ENCODE measurements at regions not wholly inside any gene's neighbourhood (a gene's known extent, or its start where the extent isn't known, plus 50 kb on each side); places are given as distances from the start of the nearest gene placed in this dataset.

- POLR2A ChIA-PET = no interaction called here
- FAIRE-seq = no peak
- H3K4me3 ChIP-seq (replicated peaks in 1 of 3; ENCODE audit: insufficient read depth in 1 of 3, low read depth in 2 of 3, low read length in 3 of 3) = no peak overlapping the region
- H3K9ac ChIP-seq (ENCODE audit: insufficient read depth, low read depth, low read length) = no peak overlapping the region
- CTCF ChIA-PET (ENCODE audit: low intra/inter-chr PET ratio, low total read pairs) = no interaction called here
- BruUV-seq (replicated peaks) = no TSS peak
- no peak for ATAC-seq
- no peaks in the 10 kb centered on the region for H3K36me3 ChIP-seq (replicated peaks in 1 of 2; ENCODE audit: control insufficient read depth in 1 of 2, insufficient read depth in 2 of 2, low read length in 2 of 2)
- no peak overlapping the region for H2AFZ ChIP-seq (ENCODE audit: low read length)
- H3K9me3 ChIP-seq (ENCODE audit: low read length) = peaks cover 86% of the 10 kb centered on the region
- no peaks in the 10 kb centered on the region for H3K27me3 ChIP-seq (ENCODE audit: control insufficient read depth in 1 of 2, insufficient read depth in 2 of 2, low read length in 2 of 2)
- H3K4me1 ChIP-seq (ENCODE audit: insufficient read depth, low read length) = no peaks in the 10 kb centered on the region
- H3K4me2 ChIP-seq (ENCODE audit: low read depth, low read length) = no peak overlapping the region
- no peaks in the 10 kb centered on the region for H3K79me2 ChIP-seq (ENCODE audit: insufficient read depth, low read length)
- H3K27ac ChIP-seq (ENCODE audit: extremely low read length, insufficient read depth, low read length) = no peak overlapping the region
- intact Hi-C loops (cut with micrococcal nuclease; ENCODE audit: unreplicated experiment) = no loop called here
- DNase-seq (ENCODE audit: low spot score) = no peak
- WGBS (ENCODE audit: low lambda C conversion rate) = 4% methylated on average over 7 of the region's 8 CpGs
- in situ Hi-C loops (cut with HindIII; ENCODE audit: extremely low pct_ligation_motif_present, low pct_unique_long_range_greater_than_20kb) = no loop called here
- TF ChIP-seq ZNF614 (CRISPR knock-in tag; IDR thresholded peaks at IDR 0.05; ENCODE audit: borderline replicate concordance) = no peak
- no peak for TF ChIP-seq HNF1A (IDR thresholded peaks at IDR 0.05; ENCODE audit: low read depth)
- no peak for TF ChIP-seq HNF1A (CRISPR knock-in tag; IDR thresholded peaks at IDR 0.05; ENCODE audit: borderline replicate concordance)
- TF ChIP-seq MXD4 (CRISPR knock-in tag; IDR thresholded peaks at IDR 0.05) = no peak
- TF ChIP-seq RFXANK (CRISPR knock-in tag; IDR thresholded peaks at IDR 0.05) = no peak
- no peak for TF ChIP-seq RARG (CRISPR knock-in tag; IDR thresholded peaks at IDR 0.05; ENCODE audit: low read depth)
- TF ChIP-seq ZNF143 (CRISPR knock-in tag; IDR thresholded peaks at IDR 0.05) = no peak
- no peak for TF ChIP-seq ZNF546 (CRISPR knock-in tag; conservative IDR thresholded peaks at IDR 0.05)
- no peak for TF ChIP-seq FLYWCH1 (CRISPR knock-in tag; IDR thresholded peaks at IDR 0.05)
- H4K20me1 ChIP-seq (ENCODE audit: insufficient read depth, low read length) = no peaks in the 10 kb centered on the region
These were observed 105.2 kb upstream of the ZNF492 start for GRCh38 chr19:22528956-22529355.
